BLaER1 (cell line): ENCODE measurements at regions not wholly inside any gene's neighbourhood (a gene's known extent, or its start where the extent isn't known, plus 50 kb on each side); places are given as distances from the start of the nearest gene placed in this dataset.

ENCODE experiments used
- H3K27ac ChIP-seq: shearing (Covaris generic); formaldehyde crosslinking; 2 replicates; pipeline ENCODE4 v1.8.1; 2022
- H3K27me3 ChIP-seq: shearing (Covaris generic); formaldehyde crosslinking; 2 replicates; pipeline ENCODE4 v1.8.1; 2022
- H3K36me3 ChIP-seq: shearing (Covaris generic); formaldehyde crosslinking; 2 replicates; pipeline ENCODE4 v1.8.1; 2022
- H3K4me1 ChIP-seq: shearing (Covaris generic); formaldehyde crosslinking; 2 replicates; pipeline ENCODE4 v1.8.1; 2022
- H3K4me2 ChIP-seq: shearing (Covaris generic); formaldehyde crosslinking; 2 replicates; pipeline ENCODE4 v1.8.1; 2022
- H3K4me3 ChIP-seq: shearing (Covaris generic); formaldehyde crosslinking; 2 replicates; pipeline ENCODE4 v1.8.1; 2022
- H3K9ac ChIP-seq: shearing (Covaris generic); formaldehyde crosslinking; 2 replicates; pipeline ENCODE4 v1.8.1; 2022
- H3K9me3 ChIP-seq: shearing (Covaris generic); formaldehyde crosslinking; 2 replicates; pipeline ENCODE4 v1.8.1; 2022
- H4K20me1 ChIP-seq: shearing (Covaris generic); formaldehyde crosslinking; 2 replicates; pipeline ENCODE4 v1.8.1; 2022
- Cebpa-rat ChIP-seq: shearing (Covaris generic); IDR thresholded peaks from 2 replicates; pipeline ENCODE4 v1.8.1; 2022

- H3K4me3 ChIP-seq: no peak overlapping the region
- H4K20me1 ChIP-seq: no peaks in the 10 kb centered on the region
- no peak overlapping the region for H3K4me2 ChIP-seq
- H3K27ac ChIP-seq: no peak overlapping the region
- no peaks in the 10 kb centered on the region for H3K27me3 ChIP-seq
- TF ChIP-seq Cebpa-rat: no peak
- peaks cover 16% of the 10 kb centered on the region for H3K4me1 ChIP-seq
- H3K9me3 ChIP-seq: peaks cover 6% of the 10 kb centered on the region; the same call in 1 of the 2 replicates
- no peaks in the 10 kb centered on the region for H3K36me3 ChIP-seq
- no peak overlapping the region for H3K9ac ChIP-seq
Measured at GRCh38 chr17:72425794-72426168, 305.0 kb downstream of the SOX9 start.

- Histone ChIP-seq H3K27me3 (no peaks in the 10 kb centered on the region), H3K4me1 (peaks cover 12% of the 10 kb centered on the region), H4K20me1 (no peaks in the 10 kb centered on the region), H3K9me3 (peaks cover 6% of the 10 kb centered on the region; the same call in 1 of the 2 replicates), H3K9ac (no peak overlapping the region), H3K27ac (no peak overlapping the region), H3K4me2 (no peak overlapping the region), H3K36me3 (no peaks in the 10 kb centered on the region), H3K4me3 (no peak overlapping the region)
- TF ChIP-seq Cebpa-rat: no peak
Measured at GRCh38 chr17:72426321-72426720, 305.5 kb downstream of the SOX9 start.

GRCh38 chr17:72426948-72427760, 306.3 kb downstream of the SOX9 start:
- peaks cover 8% of the 10 kb centered on the region for H3K4me1 ChIP-seq
- no peaks in the 10 kb centered on the region for H3K36me3 ChIP-seq
- H3K9ac ChIP-seq: no peak overlapping the region
- no peaks in the 10 kb centered on the region for H4K20me1 ChIP-seq
- no peak overlapping the region for H3K4me3 ChIP-seq
- peaks cover 6% of the 10 kb centered on the region; the same call in 1 of the 2 replicates for H3K9me3 ChIP-seq
- H3K27me3 ChIP-seq: no peaks in the 10 kb centered on the region
- no peak overlapping the region for H3K27ac ChIP-seq
- no peak overlapping the region for H3K4me2 ChIP-seq
- TF ChIP-seq Cebpa-rat: no peak

- no peak for TF ChIP-seq Cebpa-rat
- Histone ChIP-seq H3K9me3 (peaks cover 6% of the 10 kb centered on the region; the same call in 1 of the 2 replicates), H3K4me2 (no peak overlapping the region), H4K20me1 (no peaks in the 10 kb centered on the region), H3K27me3 (no peaks in the 10 kb centered on the region), H3K9ac (no peak overlapping the region), H3K4me1 (peaks cover 8% of the 10 kb centered on the region), H3K27ac (no peak overlapping the region), H3K4me3 (no peak overlapping the region), H3K36me3 (no peaks in the 10 kb centered on the region)
Measured at GRCh38 chr17:72427761-72428109, 306.9 kb downstream of the SOX9 start.

GRCh38 chr17:72429066-72429638, 308.3 kb downstream of the SOX9 start:
- H3K4me3 ChIP-seq: no peak overlapping the region

GRCh38 chr17:72430611-72431432, 310.0 kb downstream of the SOX9 start:
- H3K36me3 ChIP-seq: no peaks in the 10 kb centered on the region
- no peaks in the 10 kb centered on the region for H4K20me1 ChIP-seq
- no peak overlapping the region; the same call in 1 of the 2 replicates for H3K4me2 ChIP-seq
- H3K27ac ChIP-seq: no peak overlapping the region
- no peak overlapping the region for H3K9ac ChIP-seq
- H3K9me3 ChIP-seq: peaks cover 6% of the 10 kb centered on the region; the same call in 1 of the 2 replicates
- no peak for TF ChIP-seq Cebpa-rat
- no peaks in the 10 kb centered on the region for H3K27me3 ChIP-seq
- no peak overlapping the region for H3K4me3 ChIP-seq
- peaks cover 8% of the 10 kb centered on the region for H3K4me1 ChIP-seq

More at GRCh38 chr17:72429066-72429638, 308.3 kb downstream of the SOX9 start:
- no peaks in the 10 kb centered on the region for H3K36me3 ChIP-seq
- no peak overlapping the region for H3K4me2 ChIP-seq
- no peaks in the 10 kb centered on the region for H3K27me3 ChIP-seq
- no peak overlapping the region for H3K9ac ChIP-seq
- peaks cover 8% of the 10 kb centered on the region for H3K4me1 ChIP-seq
- peaks cover 6% of the 10 kb centered on the region; the same call in 1 of the 2 replicates for H3K9me3 ChIP-seq
- no peak for TF ChIP-seq Cebpa-rat
- H4K20me1 ChIP-seq: no peaks in the 10 kb centered on the region
- H3K27ac ChIP-seq: no peak overlapping the region

- Histone ChIP-seq H3K4me1 (peaks cover 8% of the 10 kb centered on the region), H3K36me3 (no peaks in the 10 kb centered on the region), H3K4me2 (no peak overlapping the region), H3K9me3 (peaks cover 6% of the 10 kb centered on the region; the same call in 1 of the 2 replicates), H3K9ac (no peak overlapping the region), H3K27ac (no peak overlapping the region), H4K20me1 (no peaks in the 10 kb centered on the region), H3K4me3 (no peak overlapping the region), H3K27me3 (no peaks in the 10 kb centered on the region)
- no peak for TF ChIP-seq Cebpa-rat
Measured at GRCh38 chr17:72432143-72432621, 311.4 kb downstream of the SOX9 start.

GRCh38 chr17:72432881-72433280, 312.1 kb downstream of the SOX9 start:
- Histone ChIP-seq H3K27me3 (no peaks in the 10 kb centered on the region), H4K20me1 (no peaks in the 10 kb centered on the region), H3K9me3 (peaks cover 6% of the 10 kb centered on the region; the same call in 1 of the 2 replicates), H3K36me3 (no peaks in the 10 kb centered on the region), H3K9ac (no peak overlapping the region), H3K4me1 (peaks cover 9% of the 10 kb centered on the region), H3K4me2 (no peak overlapping the region), H3K27ac (no peak overlapping the region), H3K4me3 (no peak overlapping the region)
- TF ChIP-seq Cebpa-rat: no peak

- H3K36me3 ChIP-seq: no peaks in the 10 kb centered on the region
- H3K4me3 ChIP-seq: no peak overlapping the region
- no peak overlapping the region for H3K27ac ChIP-seq
- no peaks in the 10 kb centered on the region for H3K27me3 ChIP-seq
- no peaks in the 10 kb centered on the region for H4K20me1 ChIP-seq
- H3K9ac ChIP-seq: no peak overlapping the region
- no peak for TF ChIP-seq Cebpa-rat
- peaks cover 16% of the 10 kb centered on the region for H3K4me1 ChIP-seq
- peaks cover 6% of the 10 kb centered on the region; the same call in 1 of the 2 replicates for H3K9me3 ChIP-seq
- H3K4me2 ChIP-seq: no peak overlapping the region
Measured at GRCh38 chr17:72433797-72434196, 313.0 kb downstream of the SOX9 start.
